GM19043 (cell line): ENCODE measurements at regions not wholly inside any gene's neighbourhood (a gene's known extent, or its start where the extent isn't known, plus 50 kb on each side); places are given as distances from the start of the nearest gene placed in this dataset.
"Not testable (repeated sequence)": the region's sequence is repeated elsewhere in the genome, so short reads cannot be mapped to it uniquely, and the experiment has no call there.

Experiments used
- ATAC-seq: cut with Tn5 transposase; IDR thresholded peaks from one replicate; pipeline ENCODE4 v1.9.1; 2021; ENCODE audit warnings: low read depth; ENCODE audit not compliant: unreplicated experiment

- no peak for ATAC-seq
These were observed 1137.8 kb downstream of the HACE1 start for GRCh38 chr6:103721923-103722322.

GRCh38 chr6:103720393-103720792, 1139.3 kb downstream of the HACE1 start:
- ATAC-seq = no peak

GRCh38 chr6:103719545-103719944, 1140.2 kb downstream of the HACE1 start:
- ATAC-seq = no peak

GRCh38 chr6:103715269-103715668, 1144.5 kb downstream of the HACE1 start:
- no peak for ATAC-seq

- ATAC-seq = not testable (repeated sequence)
These were observed 1150.5 kb downstream of the HACE1 start for GRCh38 chr6:103709236-103709635.

GRCh38 chr6:103707596-103708325, 1152.0 kb downstream of the HACE1 start:
- no peak for ATAC-seq

- no peak for ATAC-seq
These were observed 1160.0 kb downstream of the HACE1 start for GRCh38 chr6:103699769-103700168.

DNA sequence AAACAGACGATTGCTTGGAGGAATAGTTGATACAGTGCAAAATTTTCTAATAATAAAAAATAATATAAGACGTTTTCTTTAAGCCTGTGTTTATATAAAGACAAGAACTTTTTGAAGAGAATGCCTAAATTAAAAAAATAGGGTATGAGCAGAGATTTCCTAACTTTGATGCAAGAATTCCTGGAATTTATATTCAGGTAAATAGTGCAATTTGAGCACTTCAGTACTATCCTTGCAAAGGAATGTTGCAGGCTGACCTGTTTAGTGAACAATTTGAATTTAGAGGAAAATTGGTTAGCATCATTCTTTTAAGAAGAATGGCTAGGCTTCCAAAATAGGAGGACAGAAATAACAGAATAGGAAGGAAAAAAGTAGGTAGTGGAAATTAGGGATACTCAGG, 1172.3 kb downstream of the HACE1 start:
- ATAC-seq = no peak

GRCh38 chr6:103680116-103680515, 1179.6 kb downstream of the HACE1 start:
- ATAC-seq = no peak

- no peak for ATAC-seq
These were observed 1182.4 kb downstream of the HACE1 start for GRCh38 chr6:103677290-103677689.

DNA sequence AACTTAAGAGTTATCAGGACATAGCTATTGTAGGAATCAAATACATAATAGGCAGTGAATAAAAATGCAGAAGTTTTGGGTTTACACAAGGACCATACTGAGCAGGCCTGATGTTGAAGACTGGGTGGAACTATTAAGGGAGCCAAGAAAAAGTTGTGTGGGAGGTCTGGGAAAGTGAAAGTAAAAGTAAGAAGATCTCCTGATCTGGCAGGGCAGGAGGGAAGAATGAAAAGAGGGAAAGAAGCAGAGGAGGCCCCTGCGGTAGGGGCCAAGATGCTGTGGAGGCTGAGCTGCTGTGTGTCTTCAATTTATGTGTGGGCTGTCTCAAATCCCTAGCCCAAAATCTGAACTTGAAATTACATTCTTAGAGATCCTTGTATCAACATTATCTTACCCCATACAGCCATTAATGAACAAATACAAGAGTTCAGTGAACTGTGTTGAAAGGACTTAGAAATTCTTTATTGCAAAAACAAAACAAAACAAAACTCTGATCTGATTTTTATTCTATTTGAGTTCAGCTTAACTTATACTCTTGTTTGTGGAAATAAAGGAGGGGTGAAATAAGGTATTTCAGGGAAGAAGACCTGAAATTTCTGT, 1183.8 kb downstream of the HACE1 start:
- no peak for ATAC-seq

DNA sequence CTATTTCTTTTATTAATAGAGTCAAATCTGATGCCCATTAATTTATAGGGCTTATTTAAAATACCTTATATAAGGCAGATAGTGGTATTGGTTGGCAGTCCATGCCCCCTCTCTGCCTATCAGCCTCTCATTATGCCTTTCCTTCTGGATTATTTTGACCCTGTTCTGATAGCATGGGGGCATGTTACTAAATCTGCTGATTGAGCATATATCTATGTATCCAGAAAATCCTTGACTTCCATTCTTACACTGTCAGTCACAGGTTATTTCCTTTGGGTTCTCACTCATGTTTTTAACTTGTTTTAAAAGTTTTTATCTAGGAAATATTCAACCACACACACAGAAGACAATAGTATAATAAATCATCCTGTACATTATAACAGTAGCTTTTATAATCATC, 1184.9 kb downstream of the HACE1 start:
- ATAC-seq = no peak

GRCh38 chr6:103672169-103672568, 1187.5 kb downstream of the HACE1 start:
- no peak for ATAC-seq

DNA sequence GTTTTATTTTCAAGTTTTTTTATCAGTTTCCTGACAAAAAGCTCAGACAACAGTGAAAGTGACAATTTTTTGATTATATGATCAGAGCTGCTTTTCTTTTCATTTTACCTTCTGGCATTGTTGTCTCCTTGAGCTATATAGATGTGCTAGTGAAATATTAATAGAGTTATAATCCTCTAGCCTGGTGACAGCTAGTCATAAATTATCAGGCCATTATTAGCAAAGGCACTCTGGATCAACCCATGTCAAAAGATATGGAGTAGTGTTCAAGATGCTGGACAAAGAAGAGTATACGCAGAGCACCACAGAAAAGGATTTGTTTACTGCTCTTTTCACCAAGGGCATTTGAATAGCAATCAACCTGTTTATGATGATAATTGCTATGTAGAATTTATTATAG, 1230.1 kb downstream of the HACE1 start:
- no peak for ATAC-seq

DNA sequence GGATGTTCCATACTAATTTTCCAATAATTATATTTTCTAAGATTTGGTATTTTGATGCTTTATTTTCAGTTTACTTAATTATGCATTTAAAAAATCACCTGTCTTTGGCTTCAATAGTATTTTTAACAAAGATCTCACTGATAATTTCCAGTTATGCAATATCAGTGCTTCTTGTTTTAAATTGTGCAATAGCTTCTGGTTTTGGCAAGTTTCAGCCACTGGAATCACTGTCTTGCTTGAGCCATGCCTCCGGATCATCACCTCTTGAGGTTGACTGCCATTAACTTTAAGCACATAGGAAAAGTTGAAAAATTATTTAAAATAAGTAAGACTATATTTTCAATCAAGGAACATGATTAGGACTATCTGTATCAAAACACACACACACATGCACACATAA, 1242.1 kb downstream of the HACE1 start:
- ATAC-seq = no peak

GRCh38 chr6:103587722-103588121, 1272.0 kb downstream of the HACE1 start:
- no peak for ATAC-seq

DNA sequence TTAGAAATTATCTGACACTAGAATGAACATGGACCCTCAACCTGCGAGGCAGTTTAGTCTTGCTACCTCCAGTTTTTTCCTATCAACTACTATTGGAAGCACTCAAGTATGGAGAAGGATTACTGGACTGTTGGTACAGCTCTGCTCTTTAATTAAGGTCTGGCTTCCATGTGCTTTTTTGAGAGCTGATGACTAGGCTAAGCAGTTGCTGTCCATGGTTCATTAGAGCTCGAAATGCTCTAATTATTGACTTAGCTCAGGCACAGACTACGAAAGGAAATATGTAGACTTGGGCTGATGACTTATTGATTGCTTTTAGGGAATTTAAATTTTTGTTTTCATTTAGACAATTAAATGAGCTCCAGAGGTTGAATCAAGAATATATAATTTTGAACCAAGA, 1281.6 kb downstream of the HACE1 start:
- no peak for ATAC-seq

DNA sequence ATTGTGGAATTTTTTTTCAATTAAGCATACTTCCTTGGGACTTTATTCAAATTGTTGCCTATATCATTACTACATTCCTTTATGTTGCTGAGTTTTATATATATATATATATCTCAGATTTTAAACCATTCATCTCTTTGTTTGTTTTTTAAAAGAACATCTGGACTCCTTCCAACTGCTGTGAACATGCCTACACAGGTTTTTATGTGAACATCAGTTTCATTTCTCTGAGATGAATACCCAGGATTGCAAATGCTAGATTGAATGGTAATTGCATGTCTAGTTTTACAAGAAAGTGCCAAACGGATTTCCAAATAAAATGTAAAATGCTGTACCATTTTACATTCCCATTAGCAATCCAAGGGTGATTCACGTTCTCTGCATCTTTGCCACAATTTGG, 1289.3 kb downstream of the HACE1 start:
- no peak for ATAC-seq

GRCh38 chr6:103554911-103555310, 1304.8 kb downstream of the HACE1 start:
- ATAC-seq = no peak

- ATAC-seq = no peak
These were observed 1321.3 kb downstream of the HACE1 start for GRCh38 chr6:103538381-103538780.

GRCh38 chr6:103534814-103535213, 1324.9 kb downstream of the HACE1 start:
- ATAC-seq = no peak

- no peak for ATAC-seq
These were observed 1325.6 kb downstream of the HACE1 start for GRCh38 chr6:103534095-103534494.
